K562 (cell line): ENCODE measurements at regions not wholly inside any gene's neighbourhood (a gene's known extent, or its start where the extent isn't known, plus 50 kb on each side); places are given as distances from the start of the nearest gene placed in this dataset.

Experiments used
- CAMTA2 ChIP-seq: fragments of 250-450 bp; sonication (Bioruptor Pico); conservative IDR thresholded peaks from 2 replicates; pipeline ENCODE4 v1.5.1; 2022
- CC2D1A ChIP-seq: fragments of 450-650 bp; IDR thresholded peaks from 2 replicates; pipeline ENCODE4 v1.6.1; 2017; ENCODE audit warnings: mild to moderate bottlenecking
- ELF4 ChIP-seq: fragments of 450-650 bp; formaldehyde crosslinking; IDR thresholded peaks from 2 replicates; pipeline ENCODE4 v1.4.0; 2022; ENCODE audit warnings: missing genetic modification characterization
- IFI16 ChIP-seq: fragments of 250-450 bp; sonication (Bioruptor Pico); IDR thresholded peaks from 2 replicates; pipeline ENCODE4 v2.1.2; 2022; ENCODE audit warnings: mild to moderate bottlenecking, inconsistent platforms
- IRF2 ChIP-seq: sonication (generic); formaldehyde crosslinking; IDR thresholded peaks from 2 replicates; pipeline ENCODE4 v1.8.1; 2022; ENCODE audit warnings: mild to moderate bottlenecking, missing genetic modification reagents
- MIER1 ChIP-seq: fragments of 450-650 bp; IDR thresholded peaks from 2 replicates; pipeline ENCODE4 v1.6.1; 2016; ENCODE audit warnings: antibody characterized with exemption, mild to moderate bottlenecking, low read depth
- MTA1 ChIP-seq: fragments of 450-650 bp; IDR thresholded peaks from 2 replicates; pipeline ENCODE4 v1.6.1; 2017; ENCODE audit warnings: borderline replicate concordance
- NCOA4 ChIP-seq: fragments of 450-650 bp; IDR thresholded peaks from 2 replicates; pipeline ENCODE4 v1.6.1; 2018; ENCODE audit warnings: mild to moderate bottlenecking; ENCODE audit not compliant: partially characterized antibody
- NCOA6 ChIP-seq: fragments of 450-650 bp; IDR thresholded peaks from 2 replicates; pipeline ENCODE4 v1.6.1; 2017; ENCODE audit warnings: mild to moderate bottlenecking
- PHB2 ChIP-seq: fragments of 450-650 bp; IDR thresholded peaks from 2 replicates; pipeline ENCODE4 v1.6.1; 2017; ENCODE audit warnings: low read depth
- PHF20 ChIP-seq: fragments of 450-650 bp; IDR thresholded peaks from 2 replicates; pipeline ENCODE4 v1.6.1; 2018; ENCODE audit not compliant: partially characterized antibody
- PML ChIP-seq: IDR thresholded peaks from 2 replicates; pipeline ENCODE4 v1.6.1; 2012; ENCODE audit warnings: low read length, inconsistent platforms
- POLR2B ChIP-seq: fragments of 450-650 bp; IDR thresholded peaks from 2 replicates; pipeline ENCODE4 v1.6.1; 2018; ENCODE audit warnings: low read depth; ENCODE audit not compliant: partially characterized antibody
- POLR3A ChIP-seq: IDR thresholded peaks from 2 replicates; pipeline ENCODE4 v1.6.1; 2011; ENCODE audit warnings: borderline replicate concordance, mild to moderate bottlenecking, moderate library complexity; ENCODE audit not compliant: insufficient read length, insufficient read depth; ENCODE audit errors: extremely low read depth
- RFX7 ChIP-seq: fragments of 250-450 bp; sonication (Bioruptor Pico); IDR thresholded peaks from 2 replicates; pipeline ENCODE4 v1.5.1; 2021; ENCODE audit warnings: mild to moderate bottlenecking
- SMARCE1 ChIP-seq: fragments of 450-650 bp; IDR thresholded peaks from 2 replicates; pipeline ENCODE4 v1.7.1; 2016; ENCODE audit warnings: mild to moderate bottlenecking
- SPI1 ChIP-seq: IDR thresholded peaks from 2 replicates; pipeline ENCODE4 v1.6.1; 2011; ENCODE audit warnings: low read depth, low read length, control low read depth, borderline replicate concordance
- THRAP3 ChIP-seq: fragments of 450-650 bp; IDR thresholded peaks from 2 replicates; pipeline ENCODE4 v1.6.1; 2016; ENCODE audit warnings: mild to moderate bottlenecking, inconsistent platforms, borderline replicate concordance
- ZNF507 ChIP-seq: conservative IDR thresholded peaks from 2 replicates; pipeline ENCODE4 v1.6.1; 2017; ENCODE audit warnings: missing genetic modification characterization, missing compliant biosample characterization
- TF ChIP-seq, protein P1 (sequence below): sonication (generic); IDR thresholded peaks from 2 replicates; pipeline ENCODE4 v1.6.1; 2016
- TF ChIP-seq, protein P2 (sequence below), 2 experiments: fragments of 450-650 bp in 1 of 2; sonication (generic) in 1 of 2; formaldehyde crosslinking in 1 of 2; IDR thresholded peaks in 1 of 2; conservative IDR thresholded peaks in 1 of 2; 2 replicates each; pipeline versions ENCODE4 v1.6.1 to v1.8.1; 2016 to 2023; ENCODE audit warnings: mild to moderate bottlenecking in 2 of 2, moderate library complexity in 2 of 2, inconsistent platforms in 1 of 2, missing genetic modification reagents in 1 of 2
- TF ChIP-seq, protein P3 (sequence below), 3 experiments: IDR thresholded peaks in 2 of 3; conservative IDR thresholded peaks in 1 of 3; 2 replicates each; pipeline ENCODE4 v1.5.1; 2011 to 2012; ENCODE audit warnings: low read length in 3 of 3, mild to moderate bottlenecking in 3 of 3, control low read depth in 2 of 3, improper control_type of control experiment in 1 of 3, inconsistent platforms in 1 of 3, low read depth in 1 of 3, mixed read lengths in 1 of 3, moderate library complexity in 1 of 3; ENCODE audit not compliant: insufficient read depth in 2 of 3
- TF ChIP-seq, protein P4 (sequence below): fragments of 250-450 bp; sonication (Bioruptor Pico); IDR thresholded peaks from 2 replicates; pipeline ENCODE4 v1.6.1; 2021; ENCODE audit warnings: mild to moderate bottlenecking
- TF ChIP-seq, protein P5 (sequence below): fragments of 450-650 bp; IDR thresholded peaks from one replicate; pipeline ENCODE4 v1.6.1; 2018; ENCODE audit warnings: mild to moderate bottlenecking, moderate library complexity; ENCODE audit not compliant: partially characterized antibody

DNA sequence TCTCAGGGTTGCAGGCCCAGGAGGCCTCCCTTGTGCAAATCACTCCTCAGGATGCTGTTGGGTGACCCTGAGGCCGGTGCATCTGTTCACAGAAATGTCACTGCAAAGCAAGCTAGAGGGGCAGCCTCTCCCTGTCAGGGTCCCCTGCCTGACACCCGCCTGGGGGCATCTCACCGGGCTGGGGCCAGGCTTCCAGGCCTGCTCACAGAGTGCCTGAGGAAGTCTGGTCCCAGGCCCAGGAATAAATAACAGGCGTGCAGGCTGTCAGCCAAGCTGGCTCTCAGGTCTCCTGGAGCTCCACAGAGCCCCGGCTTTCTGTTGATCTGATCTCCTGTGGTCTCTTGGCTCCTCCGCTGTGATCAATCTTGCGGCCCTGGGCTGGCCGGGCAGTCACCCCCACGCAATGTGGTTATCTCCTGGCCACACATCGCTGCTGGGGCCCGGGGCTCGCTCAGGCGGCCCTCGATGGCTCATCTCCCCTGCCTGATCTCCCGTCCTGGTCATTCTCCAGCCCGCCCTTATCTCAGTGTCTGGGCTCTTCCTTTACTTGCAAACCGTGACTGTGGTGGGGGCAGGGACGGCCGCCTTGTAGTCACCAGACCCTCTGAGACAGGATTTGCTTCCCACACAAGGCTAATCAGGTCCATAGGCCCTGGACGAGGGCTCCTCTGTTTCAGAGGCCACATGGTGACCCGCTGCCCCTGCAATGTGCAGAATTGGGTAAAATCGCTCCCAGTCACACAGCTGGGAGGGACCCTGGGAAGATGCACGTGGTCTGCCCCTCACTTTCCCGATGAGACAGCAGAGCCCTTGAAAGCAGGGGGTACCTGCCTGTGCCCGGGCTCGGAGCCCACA lies 231.2 kb upstream of the GSE1 start (continued):
- TF ChIP-seq PML: peak; percentile 98
- TF ChIP-seq THRAP3: no peak
- TF ChIP-seq, protein P1, sequence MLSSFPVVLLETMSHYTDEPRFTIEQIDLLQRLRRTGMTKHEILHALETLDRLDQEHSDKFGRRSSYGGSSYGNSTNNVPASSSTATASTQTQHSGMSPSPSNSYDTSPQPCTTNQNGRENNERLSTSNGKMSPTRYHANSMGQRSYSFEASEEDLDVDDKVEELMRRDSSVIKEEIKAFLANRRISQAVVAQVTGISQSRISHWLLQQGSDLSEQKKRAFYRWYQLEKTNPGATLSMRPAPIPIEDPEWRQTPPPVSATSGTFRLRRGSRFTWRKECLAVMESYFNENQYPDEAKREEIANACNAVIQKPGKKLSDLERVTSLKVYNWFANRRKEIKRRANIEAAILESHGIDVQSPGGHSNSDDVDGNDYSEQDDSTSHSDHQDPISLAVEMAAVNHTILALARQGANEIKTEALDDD: peak; percentile 86; the same call in 1 of the 2 replicates
- TF ChIP-seq, protein P2, sequence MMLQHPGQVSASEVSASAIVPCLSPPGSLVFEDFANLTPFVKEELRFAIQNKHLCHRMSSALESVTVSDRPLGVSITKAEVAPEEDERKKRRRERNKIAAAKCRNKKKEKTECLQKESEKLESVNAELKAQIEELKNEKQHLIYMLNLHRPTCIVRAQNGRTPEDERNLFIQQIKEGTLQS (IDR thresholded peaks at IDR 0.05): peak; percentile 92
- TF ChIP-seq, protein P2 (CRISPR knock-in tag; conservative IDR thresholded peaks at IDR 0.05): peak; percentile 91
- no peak; the same call in none of the 2 replicates for TF ChIP-seq MIER1
- TF ChIP-seq SMARCE1: peak; percentile 100
- TF ChIP-seq, protein P3, sequence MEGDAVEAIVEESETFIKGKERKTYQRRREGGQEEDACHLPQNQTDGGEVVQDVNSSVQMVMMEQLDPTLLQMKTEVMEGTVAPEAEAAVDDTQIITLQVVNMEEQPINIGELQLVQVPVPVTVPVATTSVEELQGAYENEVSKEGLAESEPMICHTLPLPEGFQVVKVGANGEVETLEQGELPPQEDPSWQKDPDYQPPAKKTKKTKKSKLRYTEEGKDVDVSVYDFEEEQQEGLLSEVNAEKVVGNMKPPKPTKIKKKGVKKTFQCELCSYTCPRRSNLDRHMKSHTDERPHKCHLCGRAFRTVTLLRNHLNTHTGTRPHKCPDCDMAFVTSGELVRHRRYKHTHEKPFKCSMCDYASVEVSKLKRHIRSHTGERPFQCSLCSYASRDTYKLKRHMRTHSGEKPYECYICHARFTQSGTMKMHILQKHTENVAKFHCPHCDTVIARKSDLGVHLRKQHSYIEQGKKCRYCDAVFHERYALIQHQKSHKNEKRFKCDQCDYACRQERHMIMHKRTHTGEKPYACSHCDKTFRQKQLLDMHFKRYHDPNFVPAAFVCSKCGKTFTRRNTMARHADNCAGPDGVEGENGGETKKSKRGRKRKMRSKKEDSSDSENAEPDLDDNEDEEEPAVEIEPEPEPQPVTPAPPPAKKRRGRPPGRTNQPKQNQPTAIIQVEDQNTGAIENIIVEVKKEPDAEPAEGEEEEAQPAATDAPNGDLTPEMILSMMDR (IDR thresholded peaks at IDR 0.05 in 2 of 3, conservative IDR thresholded peaks at IDR 0.05 in 1 of 3; ENCODE audit: insufficient read depth in 2 of 3, low read depth in 1 of 3, low read length in 3 of 3): no peak; a peak in 1 of 6 replicates
- TF ChIP-seq SPI1: no peak
- peak; percentile 98 for TF ChIP-seq CC2D1A
- no peak for TF ChIP-seq CAMTA2 (CRISPR knock-in tag)
- peak; percentile 77 for TF ChIP-seq ELF4 (CRISPR knock-in tag)
- TF ChIP-seq NCOA6: no peak
- no peak for TF ChIP-seq RFX7 (CRISPR knock-in tag)
- TF ChIP-seq ZNF507 (tag): no peak
- no peak for TF ChIP-seq POLR2B
- no peak for TF ChIP-seq IFI16 (CRISPR knock-in tag)
- TF ChIP-seq, protein P4, sequence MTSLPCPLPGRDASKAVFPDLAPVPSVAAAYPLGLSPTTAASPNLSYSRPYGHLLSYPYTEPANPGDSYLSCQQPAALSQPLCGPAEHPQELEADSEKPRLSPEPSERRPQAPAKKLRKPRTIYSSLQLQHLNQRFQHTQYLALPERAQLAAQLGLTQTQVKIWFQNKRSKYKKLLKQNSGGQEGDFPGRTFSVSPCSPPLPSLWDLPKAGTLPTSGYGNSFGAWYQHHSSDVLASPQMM (CRISPR knock-in tag): no peak
- TF ChIP-seq IRF2 (CRISPR knock-in tag): no peak
- TF ChIP-seq NCOA4: no peak
- TF ChIP-seq PHF20: peak; percentile 80
- no peak for TF ChIP-seq POLR3A
- TF ChIP-seq, protein P5, sequence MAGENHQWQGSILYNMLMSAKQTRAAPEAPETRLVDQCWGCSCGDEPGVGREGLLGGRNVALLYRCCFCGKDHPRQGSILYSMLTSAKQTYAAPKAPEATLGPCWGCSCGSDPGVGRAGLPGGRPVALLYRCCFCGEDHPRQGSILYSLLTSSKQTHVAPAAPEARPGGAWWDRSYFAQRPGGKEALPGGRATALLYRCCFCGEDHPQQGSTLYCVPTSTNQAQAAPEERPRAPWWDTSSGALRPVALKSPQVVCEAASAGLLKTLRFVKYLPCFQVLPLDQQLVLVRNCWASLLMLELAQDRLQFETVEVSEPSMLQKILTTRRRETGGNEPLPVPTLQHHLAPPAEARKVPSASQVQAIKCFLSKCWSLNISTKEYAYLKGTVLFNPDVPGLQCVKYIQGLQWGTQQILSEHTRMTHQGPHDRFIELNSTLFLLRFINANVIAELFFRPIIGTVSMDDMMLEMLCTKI: no peak
- TF ChIP-seq PHB2: peak; percentile 95
- peak; percentile 93 for TF ChIP-seq MTA1
